T47D (cell line): ENCODE measurements at regions not wholly inside any gene's neighbourhood (a gene's known extent, or its start where the extent isn't known, plus 50 kb on each side); places are given as distances from the start of the nearest gene placed in this dataset.

Experiments used
- DNase-seq, 2 experiments: peaks; one replicate each; pipeline versions ENCODE4 v3.0.0 to v3.0.0-alpha.2; 2011 to 2012; ENCODE audit warnings: low read depth in 1 of 2, low spot score in 1 of 2
- JUND ChIP-seq: IDR thresholded peaks from 2 replicates; pipeline ENCODE4 v1.6.1; 2012; ENCODE audit warnings: low read depth
- in situ Hi-C: cut with HindIII; loops from 2 replicates; pipeline ENCODE4 v1.10.0; 2016; ENCODE audit warnings: low sequenced_read_pairs, low pct_unique_long_range_greater_than_20kb

GRCh38 chr13:105798541-105798940 is 736.9 kb downstream of the EFNB2 start:
- no peak for TF ChIP-seq JUND
- in situ Hi-C loops = no loop called here
- no peak for DNase-seq

GRCh38 chr13:105796081-105796480 is 739.4 kb downstream of the EFNB2 start:
- DNase-seq = peak in 1 of 2 experiments; percentile 44
- in situ Hi-C loops = no loop called here
- TF ChIP-seq JUND = no peak

GRCh38 chr13:105790923-105791322 is 744.5 kb downstream of the EFNB2 start:
- in situ Hi-C loops = no loop called here
- no peak for DNase-seq
- no peak for TF ChIP-seq JUND

GRCh38 chr13:105788530-105788929 is 746.9 kb downstream of the EFNB2 start:
- DNase-seq = no peak
- TF ChIP-seq JUND = no peak
- in situ Hi-C loops = no loop called here

- TF ChIP-seq JUND = no peak
- in situ Hi-C loops = no loop called here
- peak; percentile 4 to 78 for DNase-seq
Measured at GRCh38 chr13:105787632-105788031, 747.8 kb downstream of the EFNB2 start.

GRCh38 chr13:105785436-105785835 is 750.0 kb downstream of the EFNB2 start:
- DNase-seq = no peak
- TF ChIP-seq JUND = no peak

GRCh38 chr13:105783261-105783660 is 752.2 kb downstream of the EFNB2 start:
- TF ChIP-seq JUND = no peak
- DNase-seq = no peak
- in situ Hi-C loops = no loop called here

More at GRCh38 chr13:105785436-105785835, 750.0 kb downstream of the EFNB2 start:
- in situ Hi-C loops = no loop called here

GRCh38 chr13:105778196-105778595 is 757.3 kb downstream of the EFNB2 start:
- TF ChIP-seq JUND = no peak
- in situ Hi-C loops = no loop called here
- DNase-seq = no peak

GRCh38 chr13:105774739-105775460 is 760.6 kb downstream of the EFNB2 start:
- in situ Hi-C loops = no loop called here
- peak in 1 of 2 experiments; percentile 19 for DNase-seq
- TF ChIP-seq JUND = no peak

- in situ Hi-C loops = no loop called here
- no peak for TF ChIP-seq JUND
- no peak for DNase-seq
Measured at GRCh38 chr13:105773863-105774538, 761.5 kb downstream of the EFNB2 start.

- no peak for DNase-seq
- TF ChIP-seq JUND = no peak
- in situ Hi-C loops = no loop called here
Measured at GRCh38 chr13:105773241-105773640, 762.2 kb downstream of the EFNB2 start.

- TF ChIP-seq JUND = no peak
- no peak for DNase-seq
- in situ Hi-C loops = no loop called here
Measured at GRCh38 chr13:105764486-105764885, 771.0 kb downstream of the EFNB2 start.

GRCh38 chr13:105763851-105764250 is 771.6 kb downstream of the EFNB2 start:
- in situ Hi-C loops = no loop called here
- no peak for TF ChIP-seq JUND
- no peak for DNase-seq
